Neuronal stem cell (in vitro differentiated cells): ENCODE measurements at regions not wholly inside any gene's neighbourhood (a gene's known extent, or its start where the extent isn't known, plus 50 kb on each side); places are given as distances from the start of the nearest gene placed in this dataset.
"Not testable (repeated sequence)": the region's sequence is repeated elsewhere in the genome, so short reads cannot be mapped to it uniquely, and the experiment has no call there.

ENCODE experiments used
- DNase-seq: peaks from one replicate; pipeline ENCODE4 v3.0.0-alpha.2; 2013; ENCODE audit warnings: low spot score
- H2AFZ ChIP-seq: one replicate; pipeline ENCODE4 v1.6.1; 2013; ENCODE audit warnings: mild to moderate bottlenecking, low read length, inconsistent platforms
- H2AK5ac ChIP-seq: 2 replicates; pipeline ENCODE4 v1.6.1; 2013; ENCODE audit warnings: low read depth, mild to moderate bottlenecking, inconsistent platforms, low read length, moderate library complexity, mixed read lengths
- H2BK120ac ChIP-seq: 2 replicates; pipeline ENCODE4 v1.6.1; 2013; ENCODE audit warnings: low read depth, mild to moderate bottlenecking, inconsistent platforms, low read length, moderate library complexity, mixed read lengths
- H2BK12ac ChIP-seq: one replicate; pipeline ENCODE4 v1.6.1; 2013; ENCODE audit warnings: low read length, inconsistent platforms
- H2BK15ac ChIP-seq: 2 replicates; pipeline ENCODE4 v1.6.1; 2013; ENCODE audit warnings: mild to moderate bottlenecking, low read length, inconsistent platforms, mixed read lengths
- H2BK5ac ChIP-seq: one replicate; pipeline ENCODE4 v1.6.1; 2013; ENCODE audit warnings: inconsistent platforms, mild to moderate bottlenecking, low read length, moderate library complexity
- H3K14ac ChIP-seq: one replicate; pipeline ENCODE4 v1.6.1; 2013; ENCODE audit warnings: low read length, inconsistent platforms
- H3K18ac ChIP-seq: 2 replicates; pipeline ENCODE4 v1.6.1; 2013; ENCODE audit warnings: low read length, inconsistent platforms
- H3K23ac ChIP-seq: 2 replicates; pipeline ENCODE4 v1.6.1; 2013; ENCODE audit warnings: low read depth, mild to moderate bottlenecking, mixed read lengths, low read length, inconsistent platforms; ENCODE audit not compliant: poor library complexity
- H3K27ac ChIP-seq: replicated peaks from 3 replicates; pipeline ENCODE4 v1.5.1; 2013; ENCODE audit warnings: low read length, inconsistent platforms
- H3K27me3 ChIP-seq, 3 experiments: 2 replicates each; pipeline ENCODE4 v1.6.1; 2013; ENCODE audit warnings: low read length in 3 of 3, mild to moderate bottlenecking in 2 of 3, inconsistent platforms in 1 of 3, low read depth in 1 of 3, mixed read lengths in 1 of 3, moderate library complexity in 1 of 3; ENCODE audit not compliant: control insufficient read depth in 3 of 3, insufficient read depth in 3 of 3
- H3K36me3 ChIP-seq, 2 donors: replicated peaks in 1 of 2; 2 replicates each; pipeline ENCODE4 v1.6.1; 2013; ENCODE audit warnings: low read length in 2 of 2; ENCODE audit not compliant: control insufficient read depth in 2 of 2, insufficient read depth in 2 of 2
- H3K4ac ChIP-seq: 2 replicates; pipeline ENCODE4 v1.6.1; 2013; ENCODE audit warnings: inconsistent platforms, mild to moderate bottlenecking, low read length, moderate library complexity
- H3K4me1 ChIP-seq, 2 donors: 1 replicate in 1 of 2; 2 replicates in 1 of 2; pipeline ENCODE4 v1.6.1; 2013; ENCODE audit warnings: low read length in 2 of 2, low read depth in 1 of 2; ENCODE audit not compliant: control insufficient read depth in 2 of 2, insufficient read depth in 1 of 2
- H3K4me2 ChIP-seq: one replicate; pipeline ENCODE4 v1.6.1; 2013; ENCODE audit warnings: mild to moderate bottlenecking, low read length, inconsistent platforms; ENCODE audit not compliant: insufficient read depth, poor library complexity, severe bottlenecking
- H3K4me3 ChIP-seq, 2 donors: 2 replicates each; pipeline ENCODE4 v1.5.1; 2013; ENCODE audit warnings: low read length in 2 of 2, mild to moderate bottlenecking in 2 of 2, inconsistent platforms in 1 of 2, moderate library complexity in 1 of 2
- H3K79me1 ChIP-seq: one replicate; pipeline ENCODE4 v1.6.1; 2013; ENCODE audit warnings: low read depth, mild to moderate bottlenecking, inconsistent platforms, low read length, moderate library complexity
- H3K9ac ChIP-seq: one replicate; pipeline ENCODE4 v1.6.1; 2013; ENCODE audit warnings: mild to moderate bottlenecking, low read depth, low read length, inconsistent platforms; ENCODE audit not compliant: poor library complexity
- H3K9me3 ChIP-seq, 2 donors: replicated peaks in 1 of 2; 2 replicates each; pipeline versions ENCODE3 to v1.6.1; 2013; ENCODE audit warnings: low read length in 2 of 2, mild to moderate bottlenecking in 2 of 2, inconsistent platforms in 1 of 2, low read depth in 1 of 2, mixed read lengths in 1 of 2, moderate library complexity in 1 of 2; ENCODE audit not compliant: control insufficient read depth in 2 of 2, insufficient read depth in 1 of 2
- H4K8ac ChIP-seq: one replicate; pipeline ENCODE4 v1.6.1; 2013; ENCODE audit warnings: low read depth, mild to moderate bottlenecking, inconsistent platforms, low read length, moderate library complexity
- H4K91ac ChIP-seq: one replicate; pipeline ENCODE4 v1.6.1; 2013; ENCODE audit warnings: low read length, low read depth, mild to moderate bottlenecking, inconsistent platforms; ENCODE audit not compliant: poor library complexity
- WGBS, 2 donors: extraction: QIAGEN DNeasy Blood & Tissue Kit; methylation state at CpG; one replicate each; pipeline ENCODE4 v1.1.7; 2013; ENCODE audit warnings: missing lambda C conversion rate in 2 of 2, mixed read lengths in 1 of 2; ENCODE audit not compliant: insufficient read length in 2 of 2, insufficient replicate concordance in 1 of 2; ENCODE audit errors: extremely low coverage in 2 of 2; 5-methylcytosine and 5-hydroxymethylcytosine counted together

DNA sequence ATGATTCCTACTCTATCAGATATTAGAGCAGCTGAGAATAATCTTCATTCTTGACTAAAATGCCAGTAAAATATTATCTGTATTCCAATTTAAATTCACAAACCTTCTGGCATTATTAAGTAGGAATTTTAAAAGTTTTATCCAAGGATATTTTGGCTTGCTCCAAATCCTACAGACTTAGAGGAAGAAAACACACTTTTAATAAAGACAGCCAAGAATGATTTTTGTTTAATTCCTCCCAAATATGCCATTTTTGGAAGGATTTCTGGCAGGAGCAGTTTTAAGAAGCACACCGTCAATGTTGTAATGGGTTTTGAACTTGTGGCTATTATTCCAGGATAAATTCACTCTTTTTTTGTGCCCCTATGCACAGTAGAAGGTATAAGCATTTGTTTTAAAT lies 355.1 kb downstream of the SLITRK5 start:
- H3K14ac ChIP-seq = no peak overlapping the region
- H3K4me2 ChIP-seq = no peak overlapping the region
- no peak overlapping the region for H2BK120ac ChIP-seq
- H2BK12ac ChIP-seq = no peak overlapping the region
- no peak overlapping the region for H4K91ac ChIP-seq
- no peak overlapping the region for H2AFZ ChIP-seq
- H3K27me3 ChIP-seq = no peaks in the 10 kb centered on the region
- peaks cover 0 to under 1% of the 10 kb centered on the region in 2 donors for H3K4me1 ChIP-seq
- H3K36me3 ChIP-seq = no peaks in the 10 kb centered on the region
- H4K8ac ChIP-seq = no peak overlapping the region
- no peak overlapping the region for H3K18ac ChIP-seq
- H2BK15ac ChIP-seq = no peak overlapping the region
- H3K4me3 ChIP-seq = no peak overlapping the region
- no peaks in the 10 kb centered on the region for H3K79me1 ChIP-seq
- no peak overlapping the region for H3K4ac ChIP-seq
- WGBS, 2 donors = no CpG with 5 or more reads among the region's 1 CpG
- no peak overlapping the region for H2BK5ac ChIP-seq
- H2AK5ac ChIP-seq = no peak overlapping the region
- H3K9ac ChIP-seq = no peak overlapping the region
- no peak for DNase-seq
- no peak overlapping the region for H3K27ac ChIP-seq
- H3K9me3 ChIP-seq = no peaks in the 10 kb centered on the region
- no peak overlapping the region for H3K23ac ChIP-seq

DNA sequence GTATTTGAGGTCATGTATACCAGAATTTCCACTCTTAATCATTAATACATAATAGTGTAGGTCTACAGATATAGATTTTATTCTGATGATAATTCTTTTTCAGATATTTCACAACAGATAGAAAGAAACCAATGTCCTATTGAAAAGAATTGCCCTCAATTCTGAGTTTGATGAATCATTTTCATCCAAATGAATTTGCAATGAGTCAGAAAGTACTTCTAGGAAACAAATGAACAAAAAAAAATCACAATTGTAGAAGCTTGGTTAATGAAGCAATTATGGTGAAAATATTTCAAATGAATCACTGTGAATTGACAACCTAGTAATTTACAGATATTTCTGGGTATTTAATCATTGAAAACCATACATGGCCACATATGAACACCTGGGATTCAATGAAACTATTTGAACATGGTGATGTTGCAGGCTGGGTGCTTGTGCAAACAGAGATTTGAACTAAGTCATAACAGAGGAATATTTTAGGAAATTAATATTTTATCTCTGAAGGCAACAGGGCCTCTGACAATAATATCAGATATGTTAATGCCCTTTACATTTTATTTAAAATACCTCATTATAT lies 360.9 kb downstream of the SLITRK5 start:
- Histone ChIP-seq H2BK120ac (no peak overlapping the region), H3K23ac (no peak overlapping the region), H3K4ac (no peak overlapping the region), H3K36me3 (no peaks in the 10 kb centered on the region), H3K4me1 (no peaks in the 10 kb centered on the region), H3K27me3 (no peaks in the 10 kb centered on the region), H3K9ac (no peak overlapping the region), H4K91ac (no peak overlapping the region), H3K4me2 (no peak overlapping the region), H4K8ac (no peak overlapping the region), H2AK5ac (no peak overlapping the region), H3K9me3 (no peaks in the 10 kb centered on the region), H2BK12ac (no peak overlapping the region), H3K27ac (no peak overlapping the region), H3K14ac (no peak overlapping the region), H2BK5ac (no peak overlapping the region), H3K79me1 (no peaks in the 10 kb centered on the region), H2AFZ (no peak overlapping the region), H3K18ac (no peak overlapping the region), H3K4me3 (no peak overlapping the region), H2BK15ac (no peak overlapping the region)
- no peak for DNase-seq

DNA sequence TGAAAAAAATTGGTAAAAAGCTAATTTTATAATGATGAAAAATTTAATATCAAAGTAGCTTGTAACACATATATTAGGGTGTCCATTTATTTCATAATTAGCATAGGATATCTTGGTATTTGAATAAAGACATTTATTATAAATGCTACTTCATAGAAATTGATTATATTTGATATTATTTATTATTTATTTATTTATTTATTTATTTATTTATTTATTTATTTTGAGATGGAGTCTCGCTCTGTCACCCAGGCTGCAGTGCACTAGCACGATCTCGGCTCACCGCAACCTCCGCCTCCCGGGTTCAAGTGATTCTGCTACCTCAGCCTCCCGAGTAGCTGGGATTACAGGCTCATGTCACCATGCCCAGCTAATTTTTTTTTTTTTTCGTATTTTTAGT lies 365.0 kb downstream of the SLITRK5 start:
- not testable (repeated sequence) for H2BK120ac ChIP-seq, H2BK5ac ChIP-seq, H3K18ac ChIP-seq, H3K27ac ChIP-seq, H3K14ac ChIP-seq, H3K23ac ChIP-seq, H2AK5ac ChIP-seq, H3K27me3 ChIP-seq, H3K9ac ChIP-seq, H3K4me3 ChIP-seq, H2BK12ac ChIP-seq, H3K4ac ChIP-seq, H4K8ac ChIP-seq, H3K9me3 ChIP-seq, H4K91ac ChIP-seq, H3K36me3 ChIP-seq, H3K79me1 ChIP-seq, DNase-seq, H3K4me1 ChIP-seq, H2AFZ ChIP-seq, H2BK15ac ChIP-seq, H3K4me2 ChIP-seq
- WGBS, 2 donors = no CpG with 5 or more reads among the region's 8 CpGs

DNA sequence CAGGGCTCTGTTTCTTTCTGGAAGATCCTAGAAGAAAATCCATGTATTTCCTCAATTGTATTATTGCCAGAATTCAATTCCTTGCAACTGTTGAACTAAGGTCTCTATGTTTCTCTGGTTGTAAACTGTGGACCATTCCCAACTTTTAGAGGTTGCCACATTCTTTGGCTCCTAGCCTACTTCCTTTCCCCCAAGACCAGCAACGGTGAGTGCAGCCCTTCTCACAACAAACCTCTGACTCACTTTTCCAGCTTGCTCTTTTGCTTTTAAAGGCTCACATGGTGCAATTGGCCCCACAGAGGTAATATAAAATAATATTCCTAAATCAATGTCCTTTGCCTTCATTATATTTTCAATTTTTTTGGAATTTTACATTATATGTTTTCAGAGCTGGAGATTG lies 371.3 kb downstream of the SLITRK5 start:
- Histone ChIP-seq H3K4ac (no peak overlapping the region), H2BK15ac (no peak overlapping the region), H3K9me3 (no peaks in the 10 kb centered on the region), H3K14ac (no peak overlapping the region), H2BK12ac (no peak overlapping the region), H2BK120ac (no peak overlapping the region), H4K8ac (no peak overlapping the region), H3K4me1 (no peaks in the 10 kb centered on the region), H3K4me3 (no peak overlapping the region), H4K91ac (no peak overlapping the region), H3K18ac (no peak overlapping the region), H2BK5ac (no peak overlapping the region), H2AFZ (no peak overlapping the region), H3K27me3 (no peaks in the 10 kb centered on the region), H2AK5ac (no peak overlapping the region), H3K23ac (no peak overlapping the region), H3K9ac (no peak overlapping the region), H3K36me3 (no peaks in the 10 kb centered on the region), H3K4me2 (no peak overlapping the region), H3K79me1 (no peaks in the 10 kb centered on the region), H3K27ac (no peak overlapping the region)
- no CpG with 5 or more reads among the region's 1 CpG for WGBS, 2 donors
- no peak for DNase-seq
